GM21528 (cell line): ENCODE measurements at regions not wholly inside any gene's neighbourhood (a gene's known extent, or its start where the extent isn't known, plus 50 kb on each side); places are given as distances from the start of the nearest gene placed in this dataset.

ENCODE experiments used
- ATAC-seq: cut with Tn5 transposase; IDR thresholded peaks from one replicate; pipeline ENCODE4 v1.9.1; 2021; ENCODE audit warnings: mild to moderate bottlenecking, moderate library complexity; ENCODE audit not compliant: unreplicated experiment, low FRiP score

GRCh38 chr5:104189031-104189430 lies 626.4 kb upstream of the NUDT12 start:
- ATAC-seq, result no peak

GRCh38 chr5:104187656-104188055 lies 625.1 kb upstream of the NUDT12 start:
- no peak for ATAC-seq

GRCh38 chr5:104186510-104186909 lies 623.9 kb upstream of the NUDT12 start:
- no peak for ATAC-seq

- ATAC-seq, result no peak
Observed at GRCh38 chr5:104186100-104186499, 623.5 kb upstream of the NUDT12 start.

GRCh38 chr5:104184264-104184663 lies 621.7 kb upstream of the NUDT12 start:
- ATAC-seq, result no peak

- ATAC-seq, result peak; percentile 74
Observed at GRCh38 chr5:104178829-104179456, 616.4 kb upstream of the NUDT12 start.

- no peak for ATAC-seq
Observed at GRCh38 chr5:104178066-104178465, 615.5 kb upstream of the NUDT12 start.

- no peak for ATAC-seq
Observed at GRCh38 chr5:104177651-104178050, 615.1 kb upstream of the NUDT12 start.

- ATAC-seq, result no peak
Observed at GRCh38 chr5:104172976-104173375, 610.4 kb upstream of the NUDT12 start.

GRCh38 chr5:104171958-104172690 lies 609.5 kb upstream of the NUDT12 start:
- no peak for ATAC-seq

- ATAC-seq, result no peak
Observed at GRCh38 chr5:104170926-104171325, 608.3 kb upstream of the NUDT12 start.

GRCh38 chr5:104146652-104147051 lies 584.1 kb upstream of the NUDT12 start:
- no peak for ATAC-seq

- no peak for ATAC-seq
Observed at GRCh38 chr5:104139840-104140239, 577.3 kb upstream of the NUDT12 start.

GRCh38 chr5:104130320-104130719 lies 567.7 kb upstream of the NUDT12 start:
- ATAC-seq, result no peak

- ATAC-seq, result no peak
Observed at GRCh38 chr5:104128348-104128747, 565.8 kb upstream of the NUDT12 start.

GRCh38 chr5:104126980-104127379 lies 564.4 kb upstream of the NUDT12 start:
- ATAC-seq, result no peak

GRCh38 chr5:104119529-104119928 lies 556.9 kb upstream of the NUDT12 start:
- ATAC-seq, result no peak

GRCh38 chr5:104111632-104112031 lies 549.0 kb upstream of the NUDT12 start:
- no peak for ATAC-seq

GRCh38 chr5:104096451-104096850 lies 533.9 kb upstream of the NUDT12 start:
- ATAC-seq, result no peak

- no peak for ATAC-seq
Observed at GRCh38 chr5:104095527-104095926, 532.9 kb upstream of the NUDT12 start.

GRCh38 chr5:104088876-104089778 lies 526.5 kb upstream of the NUDT12 start:
- no peak for ATAC-seq
